GM18517 (cell line): ENCODE measurements at regions not wholly inside any gene's neighbourhood (a gene's known extent, or its start where the extent isn't known, plus 50 kb on each side); places are given as distances from the start of the nearest gene placed in this dataset.

Source experiments
- ATAC-seq: cut with Tn5 transposase; IDR thresholded peaks from one replicate; pipeline ENCODE4 v1.9.1; 2021; ENCODE audit warnings: mild to moderate bottlenecking, moderate library complexity; ENCODE audit not compliant: unreplicated experiment

GRCh38 chr5:165527577-165527976 is 2022.2 kb downstream of the MAT2B start:
- ATAC-seq = no peak

- ATAC-seq = no peak
These were observed 2032.6 kb downstream of the MAT2B start for GRCh38 chr5:165538065-165538464.

GRCh38 chr5:165559645-165560044 is 2054.2 kb downstream of the MAT2B start:
- ATAC-seq = no peak

GRCh38 chr5:165560648-165561047 is 2055.2 kb downstream of the MAT2B start:
- no peak for ATAC-seq

- no peak for ATAC-seq
These were observed 2060.5 kb downstream of the MAT2B start for GRCh38 chr5:165565911-165566310.

GRCh38 chr5:165569551-165569950 is 2064.1 kb downstream of the MAT2B start:
- no peak for ATAC-seq

- no peak for ATAC-seq
These were observed 2068.0 kb downstream of the MAT2B start for GRCh38 chr5:165573445-165573844.

- ATAC-seq = no peak
These were observed 2068.7 kb downstream of the MAT2B start for GRCh38 chr5:165574100-165574499.

- ATAC-seq = no peak
These were observed 2071.4 kb downstream of the MAT2B start for GRCh38 chr5:165576678-165577275.

- ATAC-seq = no peak
These were observed 2074.5 kb downstream of the MAT2B start for GRCh38 chr5:165579911-165580310.

- no peak for ATAC-seq
These were observed 2089.3 kb downstream of the MAT2B start for GRCh38 chr5:165594693-165595092.

- ATAC-seq = no peak
These were observed 2097.1 kb downstream of the MAT2B start for GRCh38 chr5:165602529-165602928.

GRCh38 chr5:165607026-165607425 is 2101.6 kb downstream of the MAT2B start:
- ATAC-seq = no peak

- ATAC-seq = no peak
These were observed 2104.5 kb downstream of the MAT2B start for GRCh38 chr5:165609871-165610270.

- ATAC-seq = no peak
These were observed 2111.3 kb downstream of the MAT2B start for GRCh38 chr5:165616490-165617405.

- ATAC-seq = no peak
These were observed 2112.1 kb downstream of the MAT2B start for GRCh38 chr5:165617491-165617890.

GRCh38 chr5:165620394-165620793 is 2115.0 kb downstream of the MAT2B start:
- no peak for ATAC-seq

- ATAC-seq = no peak
These were observed 2117.6 kb downstream of the MAT2B start for GRCh38 chr5:165622864-165623536.

- ATAC-seq = no peak
These were observed 2118.9 kb downstream of the MAT2B start for GRCh38 chr5:165624166-165624946.

GRCh38 chr5:165626161-165626560 is 2120.7 kb downstream of the MAT2B start:
- ATAC-seq = no peak
